Activated naive CD4-positive, alpha-beta T cell treated with anti-CD3 and anti-CD28 coated beads, Interleukin-2, amount 50 U/mL, for 16 hours (primary cell): ENCODE measurements at regions not wholly inside any gene's neighbourhood (a gene's known extent, or its start where the extent isn't known, plus 50 kb on each side); places are given as distances from the start of the nearest gene placed in this dataset.

ENCODE experiments used
- DNase-seq: peaks from one replicate; pipeline ENCODE4 v3.0.0-alpha.2; 2020

DNA sequence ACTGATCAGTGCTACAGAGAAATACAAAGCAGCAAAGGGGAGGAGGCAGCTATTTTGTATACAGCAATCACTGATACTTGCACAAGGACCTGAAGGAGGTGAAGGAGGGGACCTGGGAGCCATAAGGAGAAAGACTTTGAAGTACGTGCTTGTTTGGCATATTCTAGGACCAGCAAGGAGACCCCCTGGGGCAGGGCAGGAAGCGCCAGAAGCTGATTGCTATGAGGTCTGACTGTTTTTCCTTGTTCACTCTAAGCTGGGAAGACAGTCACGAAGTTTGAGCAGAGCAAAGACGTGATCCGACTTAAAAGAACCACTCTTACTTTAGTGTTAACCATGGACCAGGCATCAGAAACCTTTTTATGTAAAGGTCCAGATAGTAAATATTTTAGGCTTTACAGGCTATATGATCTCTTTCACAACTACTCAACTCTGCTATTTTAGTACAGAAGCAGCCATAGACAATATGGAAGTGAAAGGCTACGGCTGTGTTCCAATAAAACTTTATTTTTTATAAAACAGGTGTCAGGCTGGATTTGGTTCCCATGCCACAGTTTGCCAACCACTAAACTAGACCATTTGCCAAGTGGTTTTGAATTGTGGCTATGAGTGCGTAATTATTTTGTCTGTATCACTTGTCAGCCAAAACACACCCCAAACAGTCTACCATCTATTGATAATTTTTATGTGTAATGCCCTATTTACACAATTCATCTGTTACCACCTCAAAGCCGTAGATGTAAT lies 217.9 kb downstream of the PRL start:
- DNase-seq, result no peak

GRCh38 chr6:22079783-22080182 lies 217.1 kb downstream of the PRL start:
- no peak for DNase-seq

DNA sequence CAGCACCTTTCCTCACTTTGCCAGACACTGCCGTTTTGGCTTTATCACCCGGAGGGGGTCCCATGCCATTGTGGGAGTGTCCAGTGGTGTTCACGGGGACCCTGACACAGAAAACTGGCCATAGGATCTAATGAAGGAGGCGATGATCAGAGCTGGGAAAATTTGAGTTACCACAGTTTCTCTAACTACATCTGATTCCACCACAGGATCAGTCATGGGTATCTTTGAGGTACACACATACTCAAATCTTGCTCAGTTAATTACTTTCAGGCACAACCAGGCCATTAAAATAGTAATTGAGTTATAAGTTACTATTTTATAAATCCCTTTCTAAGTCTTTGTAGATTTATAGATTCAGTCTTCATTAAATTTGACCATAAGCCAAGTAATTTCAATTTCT lies 215.1 kb downstream of the PRL start:
- DNase-seq, result no peak

DNA sequence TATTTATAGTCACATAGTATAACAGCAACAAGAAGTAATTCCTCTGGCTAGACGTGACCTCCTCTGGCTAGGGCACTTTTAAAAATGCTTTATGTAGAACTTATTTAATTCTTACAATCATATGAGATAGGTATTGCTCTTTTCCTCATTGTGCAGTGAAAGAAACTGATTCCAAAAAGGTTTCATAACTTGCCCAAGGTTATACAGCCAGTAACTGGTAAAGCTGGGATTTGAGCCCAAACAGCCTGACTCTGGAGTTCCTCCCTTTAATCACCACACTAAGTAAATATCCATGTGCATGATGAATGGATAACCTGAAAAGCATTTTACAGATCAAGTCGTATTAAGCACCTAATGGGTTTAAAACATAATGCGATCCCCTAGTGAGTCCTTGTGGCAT lies 214.6 kb downstream of the PRL start:
- no peak for DNase-seq

DNA sequence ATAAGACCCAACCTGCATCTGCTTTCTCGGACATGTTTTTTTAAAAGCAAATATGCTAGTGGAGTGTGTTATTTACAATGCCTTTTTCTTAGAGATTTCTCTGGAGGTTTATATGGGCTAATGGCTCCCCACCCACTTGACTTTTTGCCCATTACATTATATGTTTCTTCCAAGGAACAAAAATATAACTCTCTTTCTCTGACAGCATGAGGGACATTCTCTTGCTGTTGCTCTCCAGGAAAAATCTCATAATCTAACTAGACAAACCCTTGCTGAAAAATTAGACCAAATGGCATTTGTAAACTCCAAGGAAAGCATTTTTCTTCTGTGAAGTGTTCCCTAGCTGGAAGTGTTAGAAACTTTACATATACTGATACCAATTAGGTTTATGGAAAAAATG lies 213.7 kb downstream of the PRL start:
- no peak for DNase-seq

GRCh38 chr6:22087960-22088706 lies 208.7 kb downstream of the PRL start:
- no peak for DNase-seq

GRCh38 chr6:22091424-22091948 lies 205.3 kb downstream of the PRL start:
- no peak for DNase-seq

DNA sequence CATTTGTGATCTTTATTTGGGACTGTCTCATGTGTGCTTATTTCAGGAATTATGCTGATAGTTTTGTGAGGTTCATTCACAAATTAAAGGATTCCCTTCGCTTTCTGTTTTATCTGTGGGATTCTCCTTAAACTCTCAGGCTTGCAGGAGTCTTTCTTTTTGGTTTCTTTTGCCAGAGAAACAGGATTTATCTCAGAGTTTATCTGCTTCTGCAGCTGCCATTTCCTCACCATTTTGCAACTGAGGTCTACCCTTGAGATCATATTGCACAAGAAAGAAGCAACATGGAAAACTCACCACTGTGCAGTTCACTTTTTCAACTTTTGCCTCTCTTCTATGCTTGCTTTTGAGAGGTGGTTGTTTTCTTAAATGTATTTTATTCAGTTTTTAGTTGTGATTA lies 201.0 kb downstream of the PRL start:
- DNase-seq, result no peak

DNA sequence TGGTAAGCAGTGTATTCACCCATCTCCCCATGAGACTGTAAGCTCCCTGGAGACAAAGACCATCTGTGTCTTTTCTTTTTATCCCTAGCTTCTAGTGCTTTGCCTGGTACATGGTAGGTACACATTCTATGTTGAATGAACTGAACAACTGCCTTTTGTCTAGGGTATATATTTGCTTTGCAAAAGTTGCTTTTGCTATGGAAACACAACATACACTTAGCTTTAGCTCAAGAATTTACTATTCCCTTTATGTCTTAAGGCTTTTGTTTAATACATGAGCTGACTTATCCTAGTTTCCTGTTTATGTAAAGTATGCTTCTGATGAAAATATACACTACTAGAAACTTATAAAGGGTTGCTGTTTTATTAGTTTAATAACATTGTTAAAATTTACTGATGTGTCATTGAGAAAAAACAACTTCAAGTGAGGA lies 198.2 kb downstream of the PRL start:
- DNase-seq, result no peak

DNA sequence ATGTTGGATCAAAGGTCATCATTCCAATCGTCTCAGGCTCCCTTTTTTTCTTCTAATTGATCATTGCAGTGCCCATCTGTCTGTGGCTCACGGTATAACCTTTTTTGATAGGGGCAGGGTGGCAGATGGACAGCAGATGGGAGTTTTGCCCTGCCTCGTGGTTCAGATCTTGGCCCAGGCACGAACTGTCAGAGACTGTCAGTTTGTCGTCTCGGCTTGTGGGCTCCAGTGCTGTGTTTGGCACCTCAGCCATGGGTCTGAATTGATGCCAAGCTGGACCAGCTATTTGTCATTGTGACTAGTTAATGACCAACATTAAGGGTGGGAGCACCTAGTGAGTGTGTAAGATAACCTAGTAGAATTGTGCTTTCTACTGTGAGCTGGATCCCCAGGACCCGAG lies 197.6 kb downstream of the PRL start:
- no peak for DNase-seq

- no peak for DNase-seq
Measured at GRCh38 chr6:22099923-22100322, 196.9 kb downstream of the PRL start.

DNA sequence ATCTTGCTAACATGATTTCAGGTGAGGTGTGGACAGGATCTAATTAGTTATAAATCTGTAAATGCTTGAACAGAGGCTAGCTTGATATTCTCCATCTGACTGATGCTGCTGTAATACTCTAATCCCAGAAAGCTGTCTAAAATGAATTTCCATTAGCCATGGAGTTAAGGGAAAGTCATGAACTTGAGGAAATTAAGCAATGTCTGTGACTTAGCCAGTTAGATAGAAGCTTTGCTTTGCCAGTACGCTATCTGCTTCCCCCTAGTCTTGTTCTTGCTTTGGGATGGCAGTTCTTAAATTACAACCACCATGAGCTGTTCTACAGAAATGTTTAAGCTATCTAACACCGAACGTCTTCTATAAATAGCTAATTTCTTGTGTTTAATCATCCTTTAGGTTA lies 195.7 kb downstream of the PRL start:
- DNase-seq, result no peak

GRCh38 chr6:22102671-22103070 lies 194.2 kb downstream of the PRL start:
- DNase-seq, result no peak

GRCh38 chr6:22106451-22106850 lies 190.4 kb downstream of the PRL start:
- no peak for DNase-seq

DNA sequence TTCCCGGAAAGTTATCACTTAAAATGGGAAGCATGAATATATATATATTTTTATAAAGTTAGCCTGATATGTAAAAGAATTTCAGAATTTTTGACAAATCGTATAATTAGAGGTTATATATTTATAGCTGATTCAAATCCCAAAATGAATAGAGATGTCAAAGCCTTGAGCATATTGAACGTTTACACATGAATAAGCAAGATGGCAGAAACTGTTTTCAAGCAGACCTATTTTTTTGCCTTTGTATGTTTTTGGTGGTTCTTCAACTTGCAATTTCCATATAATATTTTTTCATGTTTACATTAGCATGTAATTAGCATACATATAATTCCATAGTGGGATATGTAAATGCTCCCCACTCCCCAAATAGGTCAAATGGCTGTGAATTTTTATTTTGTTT lies 189.9 kb downstream of the PRL start:
- no peak for DNase-seq

GRCh38 chr6:22108199-22108598 lies 188.6 kb downstream of the PRL start:
- no peak for DNase-seq

DNA sequence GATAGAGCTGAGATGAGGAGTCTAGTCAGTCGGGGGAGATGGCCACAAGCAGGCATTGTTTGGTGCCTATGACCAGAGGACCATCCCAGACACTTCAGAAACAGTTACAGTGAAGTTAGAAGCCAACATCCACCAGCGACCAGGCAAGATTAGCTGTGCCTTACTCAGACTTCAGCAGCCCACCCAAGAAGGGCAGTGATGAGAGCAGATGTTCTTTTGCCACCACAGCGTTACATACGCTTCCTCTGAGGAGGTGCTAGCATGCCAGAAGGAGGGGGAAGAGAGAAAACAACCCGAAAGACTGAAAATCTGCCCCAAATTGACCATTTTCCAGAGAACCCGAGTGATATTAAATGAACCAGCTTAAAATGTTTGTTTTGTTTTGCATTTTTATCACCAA lies 186.8 kb downstream of the PRL start:
- no peak for DNase-seq

- DNase-seq, result no peak
Measured at GRCh38 chr6:22112461-22112860, 184.4 kb downstream of the PRL start.

DNA sequence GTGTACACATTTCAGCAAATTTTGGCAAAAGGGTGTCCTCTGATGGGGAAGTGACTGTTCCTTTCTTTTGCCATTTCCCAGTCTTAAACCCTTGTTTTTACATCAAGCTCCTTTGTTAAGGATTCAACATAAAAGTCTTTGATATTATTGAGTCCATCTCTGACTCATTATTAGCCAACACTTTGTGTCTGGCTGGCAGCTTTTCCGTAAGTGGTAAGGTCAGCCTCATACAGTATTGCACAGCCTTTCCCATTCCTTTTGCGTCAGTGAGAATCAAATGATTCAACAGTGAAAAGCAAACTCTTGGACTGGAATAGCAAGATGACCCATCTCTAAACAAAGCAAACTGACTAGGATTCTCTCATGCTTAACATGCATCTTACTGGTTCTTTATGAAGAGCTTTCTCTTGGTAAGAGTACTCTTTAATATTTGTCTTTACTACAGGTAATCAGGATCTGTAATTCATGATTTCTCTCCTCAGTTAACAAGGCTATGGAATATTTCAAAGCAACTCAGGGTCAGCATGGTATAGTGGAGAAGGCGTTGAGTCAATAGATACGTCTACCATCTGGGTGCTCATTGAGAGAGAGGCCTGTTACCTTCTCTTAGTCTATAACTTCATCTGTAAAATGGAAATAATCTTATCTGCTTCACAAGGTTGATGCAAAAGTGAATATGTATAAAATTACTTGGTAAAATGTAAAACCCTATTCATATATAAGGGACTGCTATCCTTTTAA lies 183.6 kb downstream of the PRL start:
- no peak for DNase-seq

DNA sequence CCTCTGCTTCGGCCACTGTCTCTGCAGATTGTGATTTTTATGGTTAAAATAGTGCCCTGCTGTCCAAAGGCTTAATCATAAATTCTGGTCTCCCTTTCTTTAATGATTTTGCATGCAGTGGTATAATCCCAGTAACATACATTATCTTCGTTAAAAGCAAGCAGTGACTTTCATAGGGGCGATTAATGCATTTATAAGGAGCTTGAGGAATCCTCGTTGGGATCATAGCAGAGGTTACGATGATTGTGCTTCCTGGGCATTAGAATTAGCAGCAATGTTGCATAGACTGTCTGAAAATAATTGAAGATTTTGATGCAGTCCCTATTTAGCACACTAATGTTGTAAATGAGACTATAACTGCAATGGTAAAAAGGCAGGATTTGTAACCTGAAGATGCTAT lies 181.3 kb downstream of the PRL start:
- DNase-seq, result no peak

GRCh38 chr6:22117631-22118030 lies 179.2 kb downstream of the PRL start:
- no peak for DNase-seq

DNA sequence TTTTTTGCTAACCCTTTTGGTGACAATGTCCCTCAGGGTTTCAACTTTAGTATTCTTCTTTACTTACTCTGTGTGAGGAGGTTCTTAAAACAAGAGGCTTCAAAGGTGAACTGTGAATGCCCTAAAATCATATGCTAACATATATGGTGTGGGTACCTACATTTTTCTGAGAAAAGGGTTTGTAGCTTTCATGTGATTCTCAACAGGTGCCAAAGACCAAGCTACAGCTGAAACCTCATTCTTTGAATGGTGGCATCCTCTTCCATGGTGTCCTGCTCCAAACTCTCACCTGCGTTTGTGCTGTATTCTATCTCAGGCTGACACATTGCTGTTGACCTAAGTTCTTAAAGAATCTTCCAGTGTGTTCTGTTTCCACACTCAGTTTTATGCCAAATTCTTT lies 177.3 kb downstream of the PRL start:
- no peak for DNase-seq

- no peak for DNase-seq
Measured at GRCh38 chr6:22124756-22125155, 172.1 kb downstream of the PRL start.

DNA sequence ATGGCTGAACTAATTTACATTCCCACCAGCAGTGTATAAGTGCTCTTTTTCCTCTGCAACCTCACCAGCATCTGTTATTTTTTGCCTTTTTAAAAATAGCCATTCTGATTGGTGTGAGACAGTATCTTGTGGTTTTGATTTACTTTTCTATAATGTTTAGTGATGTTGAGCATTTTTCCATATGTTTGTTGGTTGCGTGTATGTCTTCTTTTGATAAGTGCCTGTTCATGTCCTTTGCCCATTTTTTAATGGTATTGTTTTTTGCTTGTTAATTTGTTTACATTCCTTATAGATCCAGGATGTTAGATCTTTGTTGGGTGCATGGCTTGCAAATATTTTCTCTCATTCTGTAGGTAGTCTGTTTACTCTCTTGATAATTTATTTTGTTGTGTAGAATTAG lies 169.9 kb downstream of the PRL start:
- no peak for DNase-seq
